ENCODE measurements at regions not wholly inside any gene's neighbourhood (a gene's known extent, or its start where the extent isn't known, plus 50 kb on each side); places are given as distances from the start of the nearest gene placed in this dataset.
"Not testable (repeated sequence)": the region's sequence is repeated elsewhere in the genome, so short reads cannot be mapped to it uniquely, and the experiment has no call there.

- intact Hi-C loops (cut with DNase I): no loop called here
- no peak for DNase-seq (ENCODE audit: low spot score)
These were observed 146.5 kb downstream of the SPANXN1 start for GRCh38 chrX:145393702-145394235.

DNA sequence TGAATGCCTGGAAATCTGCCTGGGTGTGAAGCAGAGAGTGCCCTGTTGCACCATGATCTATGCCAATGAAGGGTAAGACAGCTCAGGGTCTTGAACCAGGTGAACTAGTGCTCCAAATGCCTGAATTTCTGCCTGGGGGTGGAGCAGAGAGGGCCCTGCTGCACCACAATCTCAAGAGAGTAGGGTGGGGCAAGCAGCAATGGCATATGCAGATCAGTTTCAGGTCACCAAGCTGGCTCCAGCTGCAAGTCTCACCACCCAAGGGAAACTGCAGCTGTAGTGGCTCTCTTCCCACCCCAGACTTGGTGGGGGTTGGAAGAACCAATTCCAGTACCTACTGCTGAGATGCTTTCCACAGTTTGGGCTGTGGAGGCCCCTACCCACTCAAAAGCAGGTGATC, 147.0 kb downstream of the SPANXN1 start:
- DNase-seq (ENCODE audit: low spot score): no peak
- intact Hi-C loops (cut with DNase I): no loop called here

DNA sequence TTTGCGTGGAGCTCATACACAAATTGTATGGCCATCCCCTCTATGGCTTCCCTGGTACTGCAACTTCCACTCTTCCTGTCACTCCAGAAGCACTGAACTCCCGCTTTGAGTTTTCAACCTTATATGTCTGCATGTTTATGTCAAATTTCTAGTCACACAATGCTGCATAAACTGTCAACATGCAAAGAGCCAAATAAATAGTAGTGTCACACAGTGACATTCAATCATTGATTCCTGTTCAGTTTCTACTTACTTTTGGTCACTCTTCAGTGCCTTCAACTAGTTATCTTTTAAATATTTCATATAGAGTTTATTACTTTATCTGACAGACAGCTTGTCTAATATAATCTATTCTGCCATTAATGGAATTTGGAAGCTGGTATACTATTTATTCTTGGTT, 149.3 kb downstream of the SPANXN1 start:
- no peak for DNase-seq (ENCODE audit: low spot score)
- intact Hi-C loops (cut with DNase I): no loop called here

- intact Hi-C loops (cut with DNase I): no loop called here
These were observed 157.7 kb downstream of the SPANXN1 start for GRCh38 chrX:145405012-145405411.

GRCh38 chrX:145410622-145411021, 163.3 kb downstream of the SPANXN1 start:
- no peak for DNase-seq (ENCODE audit: low spot score)
- intact Hi-C loops (cut with DNase I): no loop called here

More at GRCh38 chrX:145405012-145405411, 157.7 kb downstream of the SPANXN1 start:
- DNase-seq (ENCODE audit: low spot score): no peak

- intact Hi-C loops (cut with DNase I); DNase-seq (ENCODE audit: low spot score): not testable (repeated sequence)
These were observed 188.9 kb downstream of the SPANXN1 start for GRCh38 chrX:145436211-145436610.

DNA sequence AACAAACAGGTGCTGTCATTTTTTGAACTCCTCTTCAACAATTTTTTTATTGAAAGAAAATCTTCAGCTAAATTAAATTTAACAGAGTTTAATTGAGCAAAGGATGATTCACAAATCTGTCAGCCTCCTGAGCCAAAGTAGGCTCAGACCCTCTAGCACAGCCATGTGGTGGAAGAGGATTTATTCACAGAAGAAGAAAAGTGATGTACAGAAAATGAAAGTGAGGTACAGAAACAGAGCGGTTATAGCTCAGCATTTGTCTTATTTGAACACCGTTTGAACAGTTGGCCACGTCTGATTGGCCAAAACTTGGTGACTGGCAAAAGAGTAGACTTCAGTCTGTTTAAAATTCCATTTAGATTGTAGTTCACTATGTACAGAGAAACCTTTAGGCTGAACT, 217.3 kb downstream of the SPANXN1 start:
- intact Hi-C loops (cut with DNase I): no loop called here
- no peak for DNase-seq (ENCODE audit: low spot score)

DNA sequence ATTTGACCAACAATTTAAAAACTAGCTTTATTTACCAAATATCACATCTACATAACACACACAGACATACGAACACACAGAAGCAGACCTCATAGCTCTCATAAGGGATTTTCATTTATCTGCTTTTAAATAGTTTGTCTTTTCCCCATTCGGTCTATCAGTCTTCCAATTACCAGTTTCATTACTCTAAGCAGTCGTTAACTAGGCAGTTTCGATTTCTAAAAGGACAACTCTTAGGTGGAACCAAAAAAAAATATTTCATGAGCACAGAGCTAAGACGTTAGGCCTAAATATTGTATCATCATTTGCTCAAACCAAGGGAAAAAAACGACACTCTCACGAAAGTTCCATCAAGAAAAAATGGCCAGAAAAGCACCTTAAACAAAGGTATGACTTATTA, 228.4 kb downstream of the SPANXN1 start:
- no peak for DNase-seq (ENCODE audit: low spot score)
- intact Hi-C loops (cut with DNase I): no loop called here

DNA sequence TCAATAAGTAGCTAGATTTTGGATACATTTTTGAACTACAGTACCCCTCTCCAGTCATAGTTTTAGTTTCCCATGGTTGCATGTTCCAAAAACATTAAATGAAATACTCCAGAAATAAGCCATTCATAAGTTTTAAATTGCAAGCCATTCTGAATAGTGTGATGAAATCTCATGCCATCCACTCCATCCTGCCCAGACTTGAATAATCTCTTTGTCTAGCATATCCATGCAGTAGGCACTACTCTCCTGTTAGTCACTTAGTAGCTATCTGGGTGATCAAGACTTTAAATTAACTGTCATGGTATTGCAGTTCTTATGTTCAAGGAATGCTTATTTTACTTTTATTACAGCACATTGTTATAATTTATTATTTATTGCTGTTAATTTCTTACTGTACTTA, 237.4 kb downstream of the SPANXN1 start:
- intact Hi-C loops (cut with DNase I): no loop called here
- no peak for DNase-seq (ENCODE audit: low spot score)

DNA sequence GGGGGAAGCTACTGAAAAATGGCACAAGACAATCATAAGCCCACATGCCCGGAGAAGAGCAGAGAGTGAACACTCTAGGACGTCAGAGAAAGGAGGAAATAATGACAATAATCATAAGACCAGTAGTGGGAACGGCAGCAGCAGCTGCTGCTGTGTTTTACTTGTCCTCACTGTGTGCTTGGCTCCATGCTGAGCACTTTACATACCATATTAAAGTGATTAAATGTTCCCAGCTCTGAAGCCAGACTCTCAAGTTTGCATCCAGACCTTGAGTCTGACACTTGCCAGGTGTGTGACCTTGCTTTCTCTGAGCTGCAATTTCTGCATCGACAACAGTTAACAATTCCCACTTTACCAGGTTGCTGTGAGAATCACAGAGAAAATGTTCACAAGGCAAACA, 255.4 kb downstream of the SPANXN1 start:
- DNase-seq (ENCODE audit: low spot score): no peak
- intact Hi-C loops (cut with DNase I): no loop called here

DNA sequence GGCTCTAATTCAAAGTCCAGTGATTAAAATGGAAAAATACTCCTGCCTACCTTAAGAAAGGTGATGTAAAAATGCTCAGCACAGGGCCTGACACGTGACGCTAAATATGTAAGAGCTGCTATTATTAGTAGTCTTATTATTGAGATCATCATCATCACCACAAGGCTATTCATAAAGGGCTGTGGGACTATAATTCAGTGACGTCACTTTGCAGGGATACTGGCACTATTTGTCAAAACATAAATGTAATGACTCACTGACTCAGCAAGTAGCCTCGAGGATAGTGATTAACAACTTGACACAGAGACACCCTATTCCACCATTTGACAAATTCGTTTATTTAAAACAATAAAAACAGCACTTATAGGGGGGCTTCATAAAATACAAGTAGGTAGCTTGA, 258.9 kb downstream of the SPANXN1 start:
- DNase-seq (ENCODE audit: low spot score): no peak
- intact Hi-C loops (cut with DNase I): no loop called here

DNA sequence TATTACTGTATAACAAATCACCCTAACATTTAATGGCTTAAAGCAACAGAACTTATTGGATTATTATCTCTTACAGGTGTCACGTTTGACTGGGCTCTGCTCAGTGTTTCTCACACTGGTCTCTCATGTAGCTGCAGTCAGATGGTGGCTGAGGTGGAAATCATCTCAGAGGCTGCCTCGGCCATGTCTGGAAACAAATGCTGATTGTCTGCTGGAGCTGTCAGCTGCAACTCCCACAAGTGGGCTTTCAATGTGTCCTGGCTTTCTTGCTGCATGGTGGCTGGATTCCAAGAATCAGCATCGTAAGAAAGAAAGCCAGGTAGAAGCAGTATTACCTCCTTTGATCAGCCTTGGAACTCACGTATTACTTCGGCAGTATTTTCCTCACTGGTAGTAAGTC, 277.6 kb downstream of the SPANXN1 start:
- intact Hi-C loops (cut with DNase I): no loop called here
- DNase-seq (ENCODE audit: low spot score): no peak

- no peak for DNase-seq (ENCODE audit: low spot score)
- intact Hi-C loops (cut with DNase I): no loop called here
These were observed 285.0 kb downstream of the SPANXN1 start for GRCh38 chrX:145532176-145532780.

- intact Hi-C loops (cut with DNase I): no loop called here
- DNase-seq (ENCODE audit: low spot score): no peak
These were observed 284.1 kb upstream of the SLITRK2 start for GRCh38 chrX:145533534-145533933.

DNA sequence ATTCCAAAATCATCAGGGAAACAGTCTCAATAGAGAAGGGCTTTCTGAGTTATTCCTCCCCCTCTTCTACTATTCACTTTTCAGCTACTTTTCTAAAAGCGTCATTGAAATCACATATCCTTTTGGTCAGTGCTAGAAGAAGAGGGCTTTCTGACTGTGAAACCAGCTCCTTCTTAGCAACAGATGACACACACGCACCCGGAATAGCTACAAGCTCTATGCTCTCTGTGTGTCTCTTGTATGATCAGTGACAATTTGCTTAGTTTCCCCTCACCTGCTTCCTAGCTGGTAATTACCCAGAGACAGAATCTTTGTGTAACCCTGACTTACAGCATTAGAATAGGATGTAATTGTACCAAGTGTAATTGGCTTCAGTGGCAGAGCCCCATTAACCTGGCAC, 268.1 kb upstream of the SLITRK2 start:
- no peak for DNase-seq (ENCODE audit: low spot score)
- intact Hi-C loops (cut with DNase I): no loop called here

GRCh38 chrX:145552643-145553042, 265.0 kb upstream of the SLITRK2 start:
- no peak for DNase-seq (ENCODE audit: low spot score)
- intact Hi-C loops (cut with DNase I): no loop called here

GRCh38 chrX:145553702-145554101, 263.9 kb upstream of the SLITRK2 start:
- DNase-seq (ENCODE audit: low spot score): no peak
- intact Hi-C loops (cut with DNase I): no loop called here

GRCh38 chrX:145563159-145563558, 254.5 kb upstream of the SLITRK2 start:
- DNase-seq (ENCODE audit: low spot score): no peak
- intact Hi-C loops (cut with DNase I): no loop called here

- no peak for DNase-seq (ENCODE audit: low spot score)
- intact Hi-C loops (cut with DNase I): no loop called here
These were observed 207.6 kb upstream of the SLITRK2 start for GRCh38 chrX:145609951-145610511.

GRCh38 chrX:145613894-145614293, 203.7 kb upstream of the SLITRK2 start:
- intact Hi-C loops (cut with DNase I): no loop called here
- no peak for DNase-seq (ENCODE audit: low spot score)

DNA sequence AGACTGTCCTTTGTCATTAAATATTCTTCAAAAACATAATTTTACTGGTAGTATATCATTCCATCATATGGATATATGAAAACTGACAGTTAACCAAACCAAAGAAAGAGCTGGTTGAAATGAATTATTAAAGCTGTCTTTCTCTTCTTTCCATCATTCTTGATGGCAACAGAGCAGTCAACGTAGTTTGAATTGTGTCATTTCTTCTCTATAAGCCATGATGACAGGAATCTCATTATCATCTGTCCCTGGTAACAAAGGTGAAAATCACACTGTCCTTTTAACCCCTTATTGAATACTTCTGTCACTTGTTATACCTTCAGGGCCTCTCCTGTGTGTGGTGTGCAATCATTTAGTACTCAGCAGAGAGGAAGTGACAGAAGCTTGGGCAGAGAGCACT, 197.0 kb upstream of the SLITRK2 start:
- intact Hi-C loops (cut with DNase I): no loop called here
- DNase-seq (ENCODE audit: low spot score): no peak

Data from posterior vena cava (tissue), 2 donors.